ENCODE measurements at regions not wholly inside any gene's neighbourhood (a gene's known extent, or its start where the extent isn't known, plus 50 kb on each side); places are given as distances from the start of the nearest gene placed in this dataset.

- Histone ChIP-seq H3K4me1 (ENCODE audit: insufficient read depth, low read length) (no peaks in the 10 kb centered on the region), H3K9me3 (ENCODE audit: control insufficient read depth in 1 of 2, low read length in 2 of 2) (no peaks in the 10 kb centered on the region), H3K27ac (ENCODE audit: low read depth, low read length) (no peak overlapping the region), H3K27me3 (ENCODE audit: insufficient read depth, low read length) (no peaks in the 10 kb centered on the region), H3K36me3 (ENCODE audit: insufficient read depth, low read length) (no peaks in the 10 kb centered on the region), H3K4me3 (ENCODE audit: low read length in 2 of 2) (no peak overlapping the region)
- Mint-ChIP-seq H3K36me3 (no peaks in the 10 kb centered on the region), H3K4me3 (no peak overlapping the region), H3K27me3 (peaks cover 2 to 4% of the 10 kb centered on the region in 2 donors), H3K27ac (no peak overlapping the region), H3K9me3 (peaks cover 0 to 6% (median 0%) of the 10 kb centered on the region in 8 donors), H3K4me1 (no peaks in the 10 kb centered on the region)
- intact Hi-C loops (cut with micrococcal nuclease) = no loop called here
- ChIA-PET POLR2A (ENCODE audit: partially characterized antibody) (no interaction called here), CTCF (ENCODE audit: partially characterized antibody) (no interaction called here)
- no peak for DNase-seq
These were observed 145.0 kb upstream of the CHST15 start for GRCh38 chr10:124238367-124238766.

- Histone ChIP-seq H3K36me3 (ENCODE audit: insufficient read depth, low read length) (no peaks in the 10 kb centered on the region), H3K9me3 (ENCODE audit: control insufficient read depth in 1 of 2, low read length in 2 of 2) (no peaks in the 10 kb centered on the region), H3K4me3 (ENCODE audit: low read length in 2 of 2) (no peak overlapping the region), H3K4me1 (ENCODE audit: insufficient read depth, low read length) (no peaks in the 10 kb centered on the region), H3K27me3 (ENCODE audit: insufficient read depth, low read length) (no peaks in the 10 kb centered on the region), H3K27ac (ENCODE audit: low read depth, low read length) (no peak overlapping the region)
- CTCF ChIA-PET (ENCODE audit: partially characterized antibody) = no interaction called here
- H3K36me3 Mint-ChIP-seq = no peaks in the 10 kb centered on the region
- intact Hi-C loops (cut with micrococcal nuclease) = no loop called here
- POLR2A ChIA-PET (ENCODE audit: partially characterized antibody) = no interaction called here
- H3K9me3 Mint-ChIP-seq = peaks cover 0 to 6% (median 0%) of the 10 kb centered on the region in 8 donors
- no peak overlapping the region for H3K4me3 Mint-ChIP-seq
- H3K4me1 Mint-ChIP-seq = no peaks in the 10 kb centered on the region
- H3K27ac Mint-ChIP-seq = no peak overlapping the region
- no peak for DNase-seq
- H3K27me3 Mint-ChIP-seq = peaks cover 2 to 4% of the 10 kb centered on the region in 2 donors
These were observed 144.0 kb upstream of the CHST15 start for GRCh38 chr10:124237282-124237961.

- Mint-ChIP-seq H3K9me3 (peaks cover 0 to 6% (median 0%) of the 10 kb centered on the region in 8 donors), H3K4me3 (no peak overlapping the region), H3K4me1 (peaks cover 0 to 1% (median 0%) of the 10 kb centered on the region in 4 donors), H3K27me3 (peaks cover 2 to 4% of the 10 kb centered on the region in 2 donors), H3K36me3 (no peaks in the 10 kb centered on the region), H3K27ac (no peak overlapping the region)
- no peak overlapping the region for H3K4me3 ChIP-seq (ENCODE audit: low read length in 2 of 2)
- intact Hi-C loops (cut with micrococcal nuclease) = no loop called here
- H3K36me3 ChIP-seq (ENCODE audit: insufficient read depth, low read length) = no peaks in the 10 kb centered on the region
- H3K9me3 ChIP-seq (ENCODE audit: control insufficient read depth in 1 of 2, low read length in 2 of 2) = no peaks in the 10 kb centered on the region
- no peaks in the 10 kb centered on the region for H3K4me1 ChIP-seq (ENCODE audit: insufficient read depth, low read length)
- no peak for DNase-seq
- no peak overlapping the region for H3K27ac ChIP-seq (ENCODE audit: low read depth, low read length)
- ChIA-PET POLR2A (ENCODE audit: partially characterized antibody) (no interaction called here), CTCF (ENCODE audit: partially characterized antibody) (no interaction called here)
- no peaks in the 10 kb centered on the region for H3K27me3 ChIP-seq (ENCODE audit: insufficient read depth, low read length)
These were observed 143.4 kb upstream of the CHST15 start for GRCh38 chr10:124236816-124237215.

- peaks cover 2 to 4% of the 10 kb centered on the region in 2 donors for H3K27me3 Mint-ChIP-seq
- intact Hi-C loops (cut with micrococcal nuclease) = no loop called here
- H3K36me3 Mint-ChIP-seq = peaks cover 0 to under 1% of the 10 kb centered on the region in 2 donors
- H3K27me3 ChIP-seq (ENCODE audit: insufficient read depth, low read length) = no peaks in the 10 kb centered on the region
- no peak overlapping the region for H3K27ac ChIP-seq (ENCODE audit: low read depth, low read length)
- POLR2A ChIA-PET (ENCODE audit: partially characterized antibody) = no interaction called here
- no peak for DNase-seq
- peaks cover 0 to 7% (median under 1%) of the 10 kb centered on the region in 8 donors for H3K9me3 Mint-ChIP-seq
- H3K4me3 ChIP-seq (ENCODE audit: low read length in 2 of 2) = no peak overlapping the region
- H3K4me1 ChIP-seq (ENCODE audit: insufficient read depth, low read length) = no peaks in the 10 kb centered on the region
- no peak overlapping the region for H3K27ac Mint-ChIP-seq
- peaks cover 0 to 5% (median 0%) of the 10 kb centered on the region in 4 donors for H3K4me1 Mint-ChIP-seq
- H3K9me3 ChIP-seq (ENCODE audit: control insufficient read depth in 1 of 2, low read length in 2 of 2) = no peaks in the 10 kb centered on the region
- CTCF ChIA-PET (ENCODE audit: partially characterized antibody) = no interaction called here
- H3K4me3 Mint-ChIP-seq = no peak overlapping the region
- H3K36me3 ChIP-seq (ENCODE audit: insufficient read depth, low read length) = no peaks in the 10 kb centered on the region
These were observed 142.7 kb upstream of the CHST15 start for GRCh38 chr10:124236136-124236535.

- ChIA-PET POLR2A (ENCODE audit: partially characterized antibody) (no interaction called here), CTCF (ENCODE audit: partially characterized antibody) (no interaction called here)
- no peaks in the 10 kb centered on the region for H3K27me3 ChIP-seq (ENCODE audit: insufficient read depth, low read length)
- H3K4me1 ChIP-seq (ENCODE audit: insufficient read depth, low read length) = no peaks in the 10 kb centered on the region
- intact Hi-C loops (cut with micrococcal nuclease) = no loop called here
- no peak overlapping the region for H3K27ac ChIP-seq (ENCODE audit: low read depth, low read length)
- peaks cover 0 to 10% (median 1%) of the 10 kb centered on the region in 4 donors for H3K4me1 Mint-ChIP-seq
- peaks cover 2 to 4% of the 10 kb centered on the region in 2 donors for H3K27me3 Mint-ChIP-seq
- no peaks in the 10 kb centered on the region for H3K9me3 ChIP-seq (ENCODE audit: control insufficient read depth in 1 of 2, low read length in 2 of 2)
- H3K9me3 Mint-ChIP-seq = peaks cover 0 to 14% (median 3%) of the 10 kb centered on the region in 8 donors
- peaks cover 0 to 3% of the 10 kb centered on the region in 2 donors for H3K36me3 Mint-ChIP-seq
- H3K4me3 Mint-ChIP-seq = no peak overlapping the region
- no peaks in the 10 kb centered on the region for H3K36me3 ChIP-seq (ENCODE audit: insufficient read depth, low read length)
- DNase-seq = no peak
- no peak overlapping the region for H3K4me3 ChIP-seq (ENCODE audit: low read length in 2 of 2)
- H3K27ac Mint-ChIP-seq = no peak overlapping the region
These were observed 141.8 kb upstream of the CHST15 start for GRCh38 chr10:124235232-124235631.

GRCh38 chr10:124233546-124234138, 140.2 kb upstream of the CHST15 start:
- Histone ChIP-seq H3K27me3 (ENCODE audit: insufficient read depth, low read length) (no peaks in the 10 kb centered on the region), H3K4me1 (ENCODE audit: insufficient read depth, low read length) (no peaks in the 10 kb centered on the region), H3K36me3 (ENCODE audit: insufficient read depth, low read length) (no peaks in the 10 kb centered on the region), H3K4me3 (ENCODE audit: low read length in 2 of 2) (no peak overlapping the region), H3K9me3 (ENCODE audit: control insufficient read depth in 1 of 2, low read length in 2 of 2) (no peaks in the 10 kb centered on the region), H3K27ac (ENCODE audit: low read depth, low read length) (no peak overlapping the region)
- ChIA-PET POLR2A (ENCODE audit: partially characterized antibody) (no interaction called here), CTCF (ENCODE audit: partially characterized antibody) (no interaction called here)
- DNase-seq = no peak
- Mint-ChIP-seq H3K36me3 (peaks cover 0 to 3% of the 10 kb centered on the region in 2 donors), H3K27ac (peak overlapping the region in 1 of 7 donors; percentile 64), H3K27me3 (peaks cover 0 to 4% of the 10 kb centered on the region in 2 donors), H3K9me3 (peaks cover 0 to 26% (median 3%) of the 10 kb centered on the region in 8 donors), H3K4me3 (no peak overlapping the region), H3K4me1 (peaks cover 0 to 10% (median 1%) of the 10 kb centered on the region in 4 donors)
- intact Hi-C loops (cut with micrococcal nuclease) = no loop called here

- ChIA-PET POLR2A (ENCODE audit: partially characterized antibody) (no interaction called here), CTCF (ENCODE audit: partially characterized antibody) (no interaction called here)
- no peak overlapping the region for H3K27ac ChIP-seq (ENCODE audit: low read depth, low read length)
- H3K4me3 ChIP-seq (ENCODE audit: low read length in 2 of 2) = no peak overlapping the region
- H3K9me3 ChIP-seq (ENCODE audit: control insufficient read depth in 1 of 2, low read length in 2 of 2) = no peaks in the 10 kb centered on the region
- no peaks in the 10 kb centered on the region for H3K27me3 ChIP-seq (ENCODE audit: insufficient read depth, low read length)
- intact Hi-C loops (cut with micrococcal nuclease) = no loop called here
- H3K4me3 Mint-ChIP-seq = no peak overlapping the region
- no peaks in the 10 kb centered on the region for H3K4me1 ChIP-seq (ENCODE audit: insufficient read depth, low read length)
- peak in 1 of 5 donors; percentile 19 for DNase-seq
- peaks cover 0 to 3% of the 10 kb centered on the region in 2 donors for H3K36me3 Mint-ChIP-seq
- peak overlapping the region in 3 of 7 donors; percentile 13 to 96 (median 17) for H3K27ac Mint-ChIP-seq
- no peaks in the 10 kb centered on the region for H3K36me3 ChIP-seq (ENCODE audit: insufficient read depth, low read length)
- H3K27me3 Mint-ChIP-seq = peaks cover 0 to 4% of the 10 kb centered on the region in 2 donors
- H3K9me3 Mint-ChIP-seq = peaks cover 0 to 32% (median 3%) of the 10 kb centered on the region in 8 donors
- H3K4me1 Mint-ChIP-seq = peaks cover 0 to 10% (median 1%) of the 10 kb centered on the region in 4 donors
These were observed 139.5 kb upstream of the CHST15 start for GRCh38 chr10:124232686-124233545.
